ENCODE measurements at regions not wholly inside any gene's neighbourhood (a gene's known extent, or its start where the extent isn't known, plus 50 kb on each side); places are given as distances from the start of the nearest gene placed in this dataset.
"Not testable (repeated sequence)": the region's sequence is repeated elsewhere in the genome, so short reads cannot be mapped to it uniquely, and the experiment has no call there.

GRCh38 chr5:56384186-56384585, 151.1 kb upstream of the ANKRD55 start:
- no peak for DNase-seq (ENCODE audit: low spot score)

GRCh38 chr5:56383761-56384160, 150.6 kb upstream of the ANKRD55 start:
- no peak for DNase-seq (ENCODE audit: low spot score)

GRCh38 chr5:56382896-56383295, 149.8 kb upstream of the ANKRD55 start:
- DNase-seq (ENCODE audit: low spot score) = no peak

- DNase-seq (ENCODE audit: low spot score) = no peak
Observed at GRCh38 chr5:56377573-56377972, 144.4 kb upstream of the ANKRD55 start.

DNA sequence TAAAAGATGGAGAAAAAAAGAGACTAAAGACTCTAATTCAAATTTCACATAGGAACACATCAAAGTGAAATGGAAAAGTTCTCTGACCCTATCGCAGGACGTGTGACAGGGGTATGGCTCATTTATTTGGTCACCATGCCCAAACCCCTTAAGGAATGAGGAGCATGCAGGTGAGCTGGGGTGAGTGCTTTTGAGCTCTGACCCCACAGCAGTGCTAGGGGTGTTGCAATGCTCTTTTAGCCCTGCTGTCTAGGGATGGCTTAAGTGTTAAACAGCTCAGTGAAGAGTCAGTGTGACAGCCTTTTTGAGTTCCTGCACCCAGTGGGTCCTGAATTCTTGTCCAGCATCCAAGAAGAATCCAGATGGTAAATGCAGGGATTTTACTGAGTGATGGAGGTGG, 143.0 kb upstream of the ANKRD55 start:
- DNase-seq (ENCODE audit: low spot score) = no peak

DNA sequence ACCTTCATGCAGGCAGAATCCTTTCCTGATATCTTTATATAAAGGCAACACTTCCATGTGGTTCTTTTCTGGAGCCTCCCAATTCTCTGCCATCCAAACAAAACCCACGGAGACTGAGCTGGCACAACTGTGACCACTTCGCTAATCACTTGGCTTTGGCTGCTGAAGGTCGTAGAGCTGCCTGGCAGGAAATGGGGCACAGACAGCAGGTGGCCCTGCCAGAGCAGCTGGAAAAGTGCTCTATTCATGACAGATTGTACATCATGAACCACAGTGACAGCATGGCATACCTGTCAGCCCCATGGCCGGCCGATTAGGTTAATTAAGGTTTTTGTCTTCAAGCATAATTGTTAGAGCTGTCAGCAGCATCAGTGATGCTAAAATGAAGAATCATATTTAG, 141.9 kb upstream of the ANKRD55 start:
- DNase-seq (ENCODE audit: low spot score) = no peak

DNA sequence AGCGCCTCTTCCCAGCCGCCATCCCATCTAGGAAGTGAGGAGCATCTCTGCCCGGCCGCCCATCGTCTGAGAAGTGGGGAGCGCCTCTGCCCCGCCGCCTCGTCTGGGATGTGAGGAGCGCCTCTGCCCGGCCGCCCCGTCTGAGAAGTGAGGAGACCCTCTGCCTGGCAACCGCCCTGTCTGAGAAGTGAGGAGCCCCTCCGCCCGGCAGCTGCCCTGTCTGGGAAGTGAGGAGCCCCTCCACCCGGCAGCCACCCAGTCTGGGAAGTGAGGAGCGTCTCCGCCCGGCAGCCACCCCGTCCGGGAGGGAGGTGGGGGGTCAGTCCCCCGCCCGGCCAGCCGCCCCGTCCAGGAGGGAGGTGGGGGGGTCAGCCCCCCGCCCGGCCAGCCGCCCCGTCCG, 139.4 kb upstream of the ANKRD55 start:
- DNase-seq (ENCODE audit: low spot score) = not testable (repeated sequence)

DNA sequence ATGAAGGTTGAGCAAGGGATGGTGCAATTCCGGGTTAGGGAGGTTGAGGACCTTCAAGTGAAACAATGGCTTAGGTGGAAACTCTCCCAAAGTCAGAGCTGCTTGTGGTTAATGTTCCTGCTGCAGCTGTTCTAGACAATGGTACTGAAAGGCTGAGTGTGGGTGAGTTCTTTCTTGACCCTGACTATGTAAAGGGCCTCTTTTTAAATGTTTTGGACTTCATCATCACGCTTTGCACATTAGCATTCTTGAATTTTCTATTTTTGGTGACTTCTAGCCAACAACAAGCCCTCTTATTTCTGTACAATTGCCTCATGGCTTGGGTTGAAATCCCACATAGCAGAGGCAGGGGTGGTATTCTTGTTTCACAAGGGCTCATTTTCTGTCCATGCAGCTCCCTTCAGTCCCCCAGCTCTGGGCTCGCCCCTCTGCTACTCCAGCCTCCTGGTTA, 136.3 kb upstream of the ANKRD55 start:
- no peak for DNase-seq (ENCODE audit: low spot score)

GRCh38 chr5:56367748-56368147, 134.6 kb upstream of the ANKRD55 start:
- DNase-seq (ENCODE audit: low spot score) = no peak

- no peak for DNase-seq (ENCODE audit: low spot score)
Observed at GRCh38 chr5:56366986-56367385, 133.9 kb upstream of the ANKRD55 start.

DNA sequence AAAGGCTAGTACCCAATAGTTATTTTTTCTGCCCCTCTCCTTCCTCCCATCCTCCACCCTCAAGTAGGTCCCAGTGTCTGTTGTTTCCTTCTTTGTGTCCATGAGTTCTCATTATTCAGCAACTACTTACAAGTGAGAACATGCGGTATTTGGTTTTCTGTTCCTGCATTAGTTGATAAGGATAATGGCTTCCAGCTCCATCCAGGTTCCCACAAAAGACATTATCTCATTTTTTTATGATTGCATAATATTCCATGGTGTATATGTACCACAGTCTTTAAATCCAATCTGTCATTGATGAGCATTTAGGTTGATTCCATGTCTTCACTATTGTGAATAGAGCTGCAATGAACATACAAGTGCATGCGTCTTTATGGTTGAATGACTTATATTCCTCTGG, 128.3 kb upstream of the ANKRD55 start:
- no peak for DNase-seq (ENCODE audit: low spot score)

- no peak for DNase-seq (ENCODE audit: low spot score)
Observed at GRCh38 chr5:56360816-56361215, 127.7 kb upstream of the ANKRD55 start.

- peak; percentile 13 for DNase-seq (ENCODE audit: low spot score)
Observed at GRCh38 chr5:56359809-56360685, 126.9 kb upstream of the ANKRD55 start.

- DNase-seq (ENCODE audit: low spot score) = peak; percentile 41
Observed at GRCh38 chr5:56358703-56359681, 125.9 kb upstream of the ANKRD55 start.

DNA sequence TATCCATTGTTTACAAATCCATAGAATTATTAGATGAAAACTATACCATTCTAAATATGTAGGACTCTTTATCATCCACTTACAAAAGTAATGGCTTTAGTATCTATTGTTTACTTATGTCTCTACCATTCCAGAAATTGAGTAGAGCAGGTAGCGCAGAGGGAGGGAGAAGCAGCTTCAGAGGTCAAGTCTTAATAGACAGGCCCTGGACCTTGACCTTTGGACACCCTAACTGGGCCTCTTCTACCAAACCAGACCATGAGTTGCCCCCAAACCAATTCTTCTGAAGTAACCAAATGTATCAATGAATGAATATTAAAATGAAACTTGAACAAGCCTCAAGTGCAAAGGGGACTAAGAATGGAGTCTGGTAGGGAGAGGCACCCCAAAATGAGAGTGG, 124.9 kb upstream of the ANKRD55 start:
- no peak for DNase-seq (ENCODE audit: low spot score)

GRCh38 chr5:56357426-56357825, 124.3 kb upstream of the ANKRD55 start:
- DNase-seq (ENCODE audit: low spot score) = no peak

GRCh38 chr5:56356836-56357160, 123.7 kb upstream of the ANKRD55 start:
- no peak for DNase-seq (ENCODE audit: low spot score)

GRCh38 chr5:56356121-56356835, 123.1 kb upstream of the ANKRD55 start:
- DNase-seq (ENCODE audit: low spot score) = no peak

DNA sequence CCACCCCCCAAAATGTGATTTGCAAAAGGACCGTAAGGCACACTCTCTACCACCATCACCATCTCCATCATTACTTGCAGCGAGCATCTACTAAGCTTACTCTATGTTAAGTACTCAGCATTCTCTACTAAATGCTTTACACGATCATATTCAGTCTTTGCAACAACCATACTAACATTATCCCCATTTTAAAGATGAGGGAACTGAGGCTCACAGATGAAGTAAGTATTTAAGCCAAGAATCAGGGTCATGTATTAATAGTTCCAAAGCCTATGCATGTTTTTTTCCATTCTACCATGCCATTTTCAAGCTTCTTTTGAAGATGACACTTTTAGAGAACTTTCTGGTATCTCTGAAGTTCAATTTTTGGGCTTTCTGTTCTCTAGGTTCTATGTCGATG, 121.7 kb upstream of the ANKRD55 start:
- no peak for DNase-seq (ENCODE audit: low spot score)

DNA sequence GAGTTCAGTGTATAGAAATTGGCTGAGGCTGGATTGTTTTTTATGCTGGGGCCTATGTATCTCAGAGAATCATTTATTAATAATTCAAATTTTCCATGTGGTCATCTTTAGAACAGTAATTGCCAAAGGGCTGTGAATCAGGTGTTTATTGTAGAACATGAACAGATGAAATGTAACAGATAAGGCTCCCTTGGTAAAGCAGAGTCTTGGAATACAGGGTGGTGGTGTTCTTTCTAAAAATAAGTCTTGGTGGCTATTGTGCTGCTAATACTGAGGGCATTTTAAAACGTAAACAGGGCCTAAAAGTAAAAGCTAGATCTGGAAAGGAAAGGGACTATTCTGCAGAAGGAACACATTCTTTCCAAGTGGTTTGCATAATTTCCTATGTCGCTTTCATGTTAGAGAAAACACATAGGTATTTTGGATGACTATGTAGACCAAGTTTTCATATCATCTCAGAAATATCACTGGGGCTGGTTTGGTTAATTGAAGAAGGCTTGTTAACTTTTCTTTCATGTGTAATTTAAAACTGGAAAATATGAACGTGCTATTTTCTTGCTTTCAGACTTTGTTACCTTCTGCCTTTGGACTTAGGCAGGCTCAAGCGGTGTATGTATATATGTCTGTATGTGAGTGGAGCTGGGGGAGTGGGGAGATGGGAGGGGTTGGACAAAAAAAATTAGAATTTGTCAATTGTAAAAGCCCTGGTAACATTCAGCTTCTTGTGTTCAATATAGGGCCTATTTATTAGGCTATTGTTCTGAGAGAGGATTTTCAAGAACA, 119.9 kb upstream of the ANKRD55 start:
- DNase-seq (ENCODE audit: low spot score) = no peak

- peak; percentile 85 for DNase-seq (ENCODE audit: low spot score)
Observed at GRCh38 chr5:56350597-56351170, 117.6 kb upstream of the ANKRD55 start.

All from H4 (cell line).